ENCODE measurements at regions not wholly inside any gene's neighbourhood (a gene's known extent, or its start where the extent isn't known, plus 50 kb on each side); places are given as distances from the start of the nearest gene placed in this dataset.

DNA sequence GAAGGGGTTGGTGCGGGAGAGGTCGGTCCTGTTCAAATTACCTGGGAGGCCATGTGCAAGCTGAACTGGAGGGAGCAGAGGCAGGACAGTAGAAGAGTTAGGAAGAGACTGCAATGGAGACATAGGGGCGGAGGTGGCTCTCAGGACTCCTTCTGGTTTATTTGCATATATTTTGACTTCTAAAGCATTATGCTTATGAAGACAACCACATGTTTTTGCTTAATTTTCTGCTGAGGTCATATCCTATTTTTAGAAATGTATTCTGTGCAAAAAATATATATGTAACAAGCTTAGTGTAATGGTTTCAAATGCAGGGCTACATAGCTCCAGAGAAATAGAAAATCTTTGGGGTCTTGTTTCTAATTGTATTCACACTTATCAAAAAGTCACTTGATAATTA lies 137.0 kb upstream of the MDM1 start:
- TF ChIP-seq CTCF (IDR thresholded peaks at IDR 0.05; ENCODE audit: low read length) (no peak), EZH2 (optimal IDR thresholded peaks at IDR 0.05; ENCODE audit: low read depth, low read length) (no peak), EZH2phosphoT487 (IDR thresholded peaks at IDR 0.05; ENCODE audit: low read length) (no peak)

All from MM.1S (cell line).